GM13976 (cell line): ENCODE measurements at regions not wholly inside any gene's neighbourhood (a gene's known extent, or its start where the extent isn't known, plus 50 kb on each side); places are given as distances from the start of the nearest gene placed in this dataset.
"Not testable (repeated sequence)": the region's sequence is repeated elsewhere in the genome, so short reads cannot be mapped to it uniquely, and the experiment has no call there.

ENCODE experiments used
- DNase-seq: peaks from one replicate; pipeline ENCODE4 v3.0.0; 2012; ENCODE audit warnings: low spot score
- CTCF ChIP-seq: IDR thresholded peaks from 2 replicates; pipeline ENCODE4 v1.5.1; 2012; ENCODE audit warnings: borderline replicate concordance, mild to moderate bottlenecking; ENCODE audit not compliant: insufficient read depth; ENCODE audit errors: extremely low read depth, missing control alignments, control extremely low read depth
- in situ Hi-C: fragments of 300-500 bp; cut with MboI; formaldehyde crosslinking; loops from one replicate; pipeline ENCODE4 v1.12.0; 2022; ENCODE audit warnings: low sequenced_read_pairs, mixed read lengths, inconsistent platforms; ENCODE audit not compliant: unreplicated experiment

- in situ Hi-C loops: no loop called here
- no peak for DNase-seq
- TF ChIP-seq CTCF: no peak
Measured at GRCh38 chr7:142451817-142452216, 194.0 kb upstream of the PRSS58 start.

- DNase-seq: no peak
- in situ Hi-C loops: no loop called here
- no peak for TF ChIP-seq CTCF
Measured at GRCh38 chr7:142451296-142451695, 193.4 kb upstream of the PRSS58 start.

- in situ Hi-C loops: no loop called here
Measured at GRCh38 chr7:142450695-142451094, 192.8 kb upstream of the PRSS58 start.

GRCh38 chr7:142450206-142450605 lies 192.3 kb upstream of the PRSS58 start:
- in situ Hi-C loops: no loop called here
- TF ChIP-seq CTCF: no peak
- DNase-seq: no peak

More at GRCh38 chr7:142450695-142451094, 192.8 kb upstream of the PRSS58 start:
- DNase-seq: no peak
- no peak for TF ChIP-seq CTCF

GRCh38 chr7:142448857-142449256 lies 191.0 kb upstream of the PRSS58 start:
- in situ Hi-C loops, DNase-seq: not testable (repeated sequence)

GRCh38 chr7:142447762-142448161 lies 189.9 kb upstream of the PRSS58 start:
- TF ChIP-seq CTCF: no peak
- in situ Hi-C loops: no loop called here
- DNase-seq: no peak

- in situ Hi-C loops: no loop called here
- no peak for TF ChIP-seq CTCF
- no peak for DNase-seq
Measured at GRCh38 chr7:142445019-142445686, 187.3 kb upstream of the PRSS58 start.
